K562 (cell line): ENCODE measurements at regions not wholly inside any gene's neighbourhood (a gene's known extent, or its start where the extent isn't known, plus 50 kb on each side); places are given as distances from the start of the nearest gene placed in this dataset.

Experiments used
- ATAC-seq: fragments of 200-7000 bp; cut with Tn5 transposase; 3 replicates; pipeline ENCODE4 v1.9.1; 2020; ENCODE audit warnings: moderate library complexity
- BruUV-seq: library from RNA; stranded (reverse); fragments of 400-500 nt; replicated peaks from 2 replicates; lab custom pipeline; 2021; lab: Mats Ljungman, UMichigan
- CTCF ChIA-PET: fragments of 300-600 bp; formaldehyde crosslinking; extraction: SDS; loops from one replicate; lab custom pipeline; 2021; ENCODE audit warnings: low intra/inter-chr PET ratio; lab: Yijun Ruan, JAX
- POLR2A ChIA-PET: fragments of 300-600, 350-650 bp; sonication (Branson Sonifier 250); formaldehyde crosslinking; extraction: SDS; loops from one replicate; lab custom pipeline; 2021; ENCODE audit warnings: antibody characterized with exemption, inconsistent platforms; lab: Yijun Ruan, JAX
- DNase-seq, 4 experiments: peaks; one replicate each; pipeline versions ENCODE4 v3.0.0 to v3.0.0-alpha.2; 2011 to 2018; ENCODE audit warnings: low spot score in 3 of 4, mixed read lengths in 3 of 4; ENCODE audit errors: extremely low read depth in 1 of 4
- FAIRE-seq: peaks from 2 replicates; lab custom pipeline; 2011; peaks lifted over from hg19 to GRCh38; lab: Jason Lieb, UNC
- H2AFZ ChIP-seq: 2 replicates; pipeline ENCODE4 v1.6.0; 2011; ENCODE audit warnings: low read depth, low read length, control low read depth, inconsistent platforms
- H3K27ac ChIP-seq: fragments of 200-600 bp; 3 replicates; pipeline ENCODE4 v1.8.0; 2011; ENCODE audit warnings: low read depth, mild to moderate bottlenecking, control low read depth, inconsistent platforms, low read length, moderate library complexity, mixed read lengths; ENCODE audit errors: extremely low read depth
- H3K27me3 ChIP-seq, 2 experiments: fragments of 300-600 bp in 1 of 2; 2 replicates in 1 of 2; 3 replicates in 1 of 2; pipeline versions ENCODE4 v1.6.0 to v1.8.0; 2011; ENCODE audit warnings: inconsistent platforms in 2 of 2, low read length in 2 of 2, mild to moderate bottlenecking in 1 of 2, mixed read lengths in 1 of 2, moderate library complexity in 1 of 2; ENCODE audit not compliant: control insufficient read depth in 2 of 2, insufficient read depth in 2 of 2
- H3K36me3 ChIP-seq: fragments of 300-600 bp; 3 replicates; pipeline ENCODE4 v1.8.0; 2011; ENCODE audit warnings: mild to moderate bottlenecking, low read length, inconsistent platforms; ENCODE audit not compliant: control insufficient read depth, insufficient read depth
- H3K4me1 ChIP-seq, 2 experiments: fragments of 200-600 bp in 1 of 2; replicated peaks in 1 of 2; 2 replicates in 1 of 2; 3 replicates in 1 of 2; pipeline versions ENCODE4 v1.5.1 to v1.8.0; 2011; ENCODE audit warnings: inconsistent platforms in 2 of 2, low read length in 2 of 2, mild to moderate bottlenecking in 1 of 2, mixed read lengths in 1 of 2, moderate library complexity in 1 of 2; ENCODE audit not compliant: control insufficient read depth in 2 of 2, insufficient read depth in 2 of 2
- H3K4me2 ChIP-seq: 2 replicates; pipeline ENCODE4 v1.6.1; 2011; ENCODE audit warnings: low read length, control low read depth, inconsistent platforms, mixed read lengths; ENCODE audit not compliant: insufficient read depth
- H3K4me3 ChIP-seq: fragments of 200-600 bp; sonication (generic), shearing (Covaris generic); 2 replicates; pipeline ENCODE4 v1.5.1; 2016; ENCODE audit warnings: control low read depth, inconsistent platforms
- H3K79me2 ChIP-seq: fragments of 200-600 bp; 3 replicates; pipeline ENCODE4 v1.8.0; 2011; ENCODE audit warnings: low read length, inconsistent platforms; ENCODE audit not compliant: control insufficient read depth, insufficient read depth
- H3K9ac ChIP-seq, 2 experiments: 2 replicates each; pipeline versions ENCODE4 v1.6.0 to v1.6.1; 2011; ENCODE audit warnings: low read depth in 2 of 2, low read length in 2 of 2, control low read depth in 1 of 2, inconsistent platforms in 1 of 2, mild to moderate bottlenecking in 1 of 2, mixed read lengths in 1 of 2; ENCODE audit not compliant: insufficient read depth in 1 of 2
- H3K9me1 ChIP-seq: one replicate; pipeline ENCODE4 v1.6.0; 2011; ENCODE audit warnings: inconsistent platforms, mild to moderate bottlenecking, low read length, moderate library complexity; ENCODE audit not compliant: control insufficient read depth, insufficient read depth
- H3K9me3 ChIP-seq: replicated peaks from 2 replicates; pipeline ENCODE4 v1.5.1; 2011; ENCODE audit warnings: low read depth, low read length, inconsistent platforms; ENCODE audit not compliant: control insufficient read depth, insufficient read depth
- H4K20me1 ChIP-seq: replicated peaks from 2 replicates; pipeline ENCODE4 v1.6.1; 2011; ENCODE audit warnings: low read length, inconsistent platforms, mixed read lengths; ENCODE audit not compliant: control insufficient read depth, insufficient read depth
- CEBPB ChIP-seq: fragments of 450-650 bp; IDR thresholded peaks from 2 replicates; pipeline ENCODE4 v1.6.1; 2016; ENCODE audit warnings: missing genetic modification characterization, missing compliant biosample characterization
- FOXJ2 ChIP-seq: fragments of 200-800 bp; sonication (Bioruptor generic); IDR thresholded peaks from 2 replicates; pipeline ENCODE4 v1.6.1; 2016; ENCODE audit warnings: missing genetic modification characterization, missing compliant biosample characterization
- PTTG1 ChIP-seq: fragments of 450-650 bp; IDR thresholded peaks from 2 replicates; pipeline ENCODE4 v1.6.1; 2016; ENCODE audit warnings: low read depth, mild to moderate bottlenecking, missing genetic modification characterization, missing compliant biosample characterization
- ZC3H11A ChIP-seq: IDR thresholded peaks from 2 replicates; pipeline ENCODE4 v1.6.1; 2012; ENCODE audit warnings: low read depth, low read length, improper control_type of control experiment
- ZNF584 ChIP-seq: fragments of 200-800 bp; sonication (Bioruptor generic); IDR thresholded peaks from 2 replicates; pipeline ENCODE4 v1.6.1; 2016; ENCODE audit warnings: low read depth, mild to moderate bottlenecking, missing genetic modification characterization, missing compliant biosample characterization
- in situ Hi-C: fragments of 300-500 bp; cut with MboI; formaldehyde crosslinking; loops from 4 replicates; pipeline ENCODE4 v1.15.0; 2018; ENCODE audit warnings: inconsistent platforms, mixed read lengths
- intact Hi-C: fragments of 100-400 bp; cut with micrococcal nuclease; formaldehyde crosslinking; loops from 2 replicates; pipeline ENCODE4 v1.14.2; 2022
- TF ChIP-seq, protein P1 (sequence below): sonication (generic); formaldehyde crosslinking; IDR thresholded peaks from 2 replicates; pipeline ENCODE4 v1.8.1; 2023; ENCODE audit warnings: mild to moderate bottlenecking, missing genetic modification reagents
- TF ChIP-seq, protein P2 (sequence below): fragments of 450-650 bp; IDR thresholded peaks from 2 replicates; pipeline ENCODE4 v1.7.1; 2018; ENCODE audit warnings: mild to moderate bottlenecking, low read depth; ENCODE audit not compliant: partially characterized antibody

DNA sequence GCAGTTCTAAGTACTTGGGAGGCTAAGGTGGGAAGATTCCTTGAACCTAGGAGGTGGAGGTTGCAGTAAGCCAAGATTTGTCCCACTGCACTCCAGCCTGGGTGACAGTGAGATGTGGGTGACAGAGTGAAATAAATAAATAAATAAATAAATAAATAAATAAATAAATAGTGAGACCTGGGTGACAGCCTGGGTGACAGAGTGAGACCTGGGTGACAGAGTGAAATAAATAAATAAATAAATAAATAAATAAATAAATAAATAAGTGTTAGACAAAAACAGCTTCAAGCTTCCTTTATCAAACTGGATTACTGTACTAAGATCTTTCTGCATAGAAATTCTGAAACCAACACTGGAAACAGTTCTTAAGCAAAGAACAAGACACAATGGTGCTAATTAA is 71.8 kb upstream of the BMP2K start:
- POLR2A ChIA-PET, result interaction anchor here (1.6 kb wide), 2 partner anchors 9 to 10 kb away, joined by 3 to 6 read pairs; no protein-coding TSS in a partner anchor
- in situ Hi-C loops, result no loop called here

More for the DNA sequence above, 71.8 kb upstream of the BMP2K start:
- H3K4me1 ChIP-seq, result peaks cover 0 to 30% of the 10 kb centered on the region in 2 experiments
- H3K4me3 ChIP-seq, result no peak overlapping the region
- intact Hi-C loops, result no loop called here
- peak overlapping the region; percentile 15; the same call in 1 of the 2 replicates for H2AFZ ChIP-seq
- DNase-seq (no peak), FAIRE-seq (no peak), ATAC-seq (no peak)
- no peaks in the 10 kb centered on the region for H3K27me3 ChIP-seq
- H3K4me2 ChIP-seq, result no peak overlapping the region
- H3K9me1 ChIP-seq, result no peaks in the 10 kb centered on the region
- no peaks in the 10 kb centered on the region; the same call in 1 of the 2 replicates for H3K9me3 ChIP-seq
- CTCF ChIA-PET, result no interaction called here
- TF ChIP-seq PTTG1 (tag) (no peak), ZNF584 (CRISPR knock-in tag) (no peak), CEBPB (tag) (no peak), FOXJ2 (no peak), ZC3H11A (peak; percentile 76; the same call in 1 of the 2 replicates)
- TF ChIP-seq, protein P1, sequence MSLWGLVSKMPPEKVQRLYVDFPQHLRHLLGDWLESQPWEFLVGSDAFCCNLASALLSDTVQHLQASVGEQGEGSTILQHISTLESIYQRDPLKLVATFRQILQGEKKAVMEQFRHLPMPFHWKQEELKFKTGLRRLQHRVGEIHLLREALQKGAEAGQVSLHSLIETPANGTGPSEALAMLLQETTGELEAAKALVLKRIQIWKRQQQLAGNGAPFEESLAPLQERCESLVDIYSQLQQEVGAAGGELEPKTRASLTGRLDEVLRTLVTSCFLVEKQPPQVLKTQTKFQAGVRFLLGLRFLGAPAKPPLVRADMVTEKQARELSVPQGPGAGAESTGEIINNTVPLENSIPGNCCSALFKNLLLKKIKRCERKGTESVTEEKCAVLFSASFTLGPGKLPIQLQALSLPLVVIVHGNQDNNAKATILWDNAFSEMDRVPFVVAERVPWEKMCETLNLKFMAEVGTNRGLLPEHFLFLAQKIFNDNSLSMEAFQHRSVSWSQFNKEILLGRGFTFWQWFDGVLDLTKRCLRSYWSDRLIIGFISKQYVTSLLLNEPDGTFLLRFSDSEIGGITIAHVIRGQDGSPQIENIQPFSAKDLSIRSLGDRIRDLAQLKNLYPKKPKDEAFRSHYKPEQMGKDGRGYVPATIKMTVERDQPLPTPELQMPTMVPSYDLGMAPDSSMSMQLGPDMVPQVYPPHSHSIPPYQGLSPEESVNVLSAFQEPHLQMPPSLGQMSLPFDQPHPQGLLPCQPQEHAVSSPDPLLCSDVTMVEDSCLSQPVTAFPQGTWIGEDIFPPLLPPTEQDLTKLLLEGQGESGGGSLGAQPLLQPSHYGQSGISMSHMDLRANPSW, result no peak
- TF ChIP-seq, protein P2, sequence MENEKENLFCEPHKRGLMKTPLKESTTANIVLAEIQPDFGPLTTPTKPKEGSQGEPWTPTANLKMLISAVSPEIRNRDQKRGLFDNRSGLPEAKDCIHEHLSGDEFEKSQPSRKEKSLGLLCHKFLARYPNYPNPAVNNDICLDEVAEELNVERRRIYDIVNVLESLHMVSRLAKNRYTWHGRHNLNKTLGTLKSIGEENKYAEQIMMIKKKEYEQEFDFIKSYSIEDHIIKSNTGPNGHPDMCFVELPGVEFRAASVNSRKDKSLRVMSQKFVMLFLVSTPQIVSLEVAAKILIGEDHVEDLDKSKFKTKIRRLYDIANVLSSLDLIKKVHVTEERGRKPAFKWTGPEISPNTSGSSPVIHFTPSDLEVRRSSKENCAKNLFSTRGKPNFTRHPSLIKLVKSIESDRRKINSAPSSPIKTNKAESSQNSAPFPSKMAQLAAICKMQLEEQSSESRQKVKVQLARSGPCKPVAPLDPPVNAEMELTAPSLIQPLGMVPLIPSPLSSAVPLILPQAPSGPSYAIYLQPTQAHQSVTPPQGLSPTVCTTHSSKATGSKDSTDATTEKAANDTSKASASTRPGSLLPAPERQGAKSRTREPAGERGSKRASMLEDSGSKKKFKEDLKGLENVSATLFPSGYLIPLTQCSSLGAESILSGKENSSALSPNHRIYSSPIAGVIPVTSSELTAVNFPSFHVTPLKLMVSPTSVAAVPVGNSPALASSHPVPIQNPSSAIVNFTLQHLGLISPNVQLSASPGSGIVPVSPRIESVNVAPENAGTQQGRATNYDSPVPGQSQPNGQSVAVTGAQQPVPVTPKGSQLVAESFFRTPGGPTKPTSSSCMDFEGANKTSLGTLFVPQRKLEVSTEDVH, result no peak
- no peaks in the 10 kb centered on the region for H3K79me2 ChIP-seq
- no peak overlapping the region for H3K27ac ChIP-seq
- no peak overlapping the region for H3K9ac ChIP-seq
- no peaks in the 10 kb centered on the region for H4K20me1 ChIP-seq
- H3K36me3 ChIP-seq, result no peaks in the 10 kb centered on the region
- BruUV-seq, result no TSS peak
